GM12878 (cell line): ENCODE measurements at regions not wholly inside any gene's neighbourhood (a gene's known extent, or its start where the extent isn't known, plus 50 kb on each side); places are given as distances from the start of the nearest gene placed in this dataset.

Experiments
- CREB1 ChIP-seq: IDR thresholded peaks from 2 replicates; pipeline ENCODE4 v1.6.1; 2012; ENCODE audit warnings: low read depth, mild to moderate bottlenecking, inconsistent platforms
- SREBF2 ChIP-seq: IDR thresholded peaks from 2 replicates; pipeline ENCODE4 v1.6.1; 2012; ENCODE audit warnings: mild to moderate bottlenecking, low read length

DNA sequence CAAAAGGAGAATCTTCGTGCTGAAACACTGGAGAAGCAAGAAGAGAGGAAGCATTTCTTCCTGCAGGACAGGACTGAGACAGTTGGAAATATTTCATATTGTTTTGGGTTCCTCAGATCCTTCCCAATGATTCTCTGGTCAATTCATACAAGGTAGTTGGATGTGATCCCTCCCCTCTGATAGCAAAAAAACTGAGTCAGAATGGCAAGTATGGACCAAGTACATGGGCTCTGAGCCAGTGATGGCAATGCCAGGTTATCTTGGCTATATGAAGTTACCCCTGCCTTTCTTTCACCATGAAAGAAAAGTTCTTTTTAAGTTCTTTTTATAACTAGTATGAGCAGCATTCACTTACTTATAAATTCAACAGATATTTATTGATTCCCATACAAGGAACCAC lies 124.4 kb upstream of the PTPRZ1 start:
- TF ChIP-seq CREB1 = no peak
- no peak for TF ChIP-seq SREBF2
